ENCODE measurements at regions not wholly inside any gene's neighbourhood (a gene's known extent, or its start where the extent isn't known, plus 50 kb on each side); places are given as distances from the start of the nearest gene placed in this dataset.
"Not testable (repeated sequence)": the region's sequence is repeated elsewhere in the genome, so short reads cannot be mapped to it uniquely, and the experiment has no call there.

DNA sequence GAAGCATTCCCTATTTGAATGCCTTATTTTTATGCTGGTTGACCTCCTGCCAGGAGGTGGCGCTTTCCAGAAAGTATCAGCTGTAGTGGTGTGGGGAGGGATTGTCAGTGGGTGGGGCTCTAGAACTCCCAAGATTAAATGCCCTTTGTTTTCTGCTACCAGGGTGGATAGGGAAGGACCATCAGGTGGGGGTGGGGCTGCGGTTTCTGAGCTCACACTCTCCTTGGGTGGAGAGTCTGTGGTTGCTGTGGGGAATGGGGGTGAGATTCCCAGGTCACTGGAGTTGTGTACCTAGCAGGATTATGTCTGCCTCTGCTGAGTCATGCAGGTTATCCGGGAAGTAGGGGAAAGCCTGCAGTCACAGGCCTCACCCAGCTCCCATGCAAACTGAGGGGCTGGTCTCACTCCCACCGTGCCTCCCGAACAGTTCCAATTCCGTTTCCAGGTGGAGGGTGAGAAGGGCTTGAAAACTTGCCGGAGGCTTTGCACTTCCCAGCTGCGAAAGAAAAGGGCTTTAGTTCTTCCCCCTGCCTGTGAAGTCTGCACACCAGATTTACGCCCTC lies 68.3 kb downstream of the ALG10B start:
- in situ Hi-C loops (cut with HindIII; ENCODE audit: low pct_ligation_motif_present, low pct_unique_long_range_greater_than_20kb, low sequenced_read_pairs) = no loop called here

DNA sequence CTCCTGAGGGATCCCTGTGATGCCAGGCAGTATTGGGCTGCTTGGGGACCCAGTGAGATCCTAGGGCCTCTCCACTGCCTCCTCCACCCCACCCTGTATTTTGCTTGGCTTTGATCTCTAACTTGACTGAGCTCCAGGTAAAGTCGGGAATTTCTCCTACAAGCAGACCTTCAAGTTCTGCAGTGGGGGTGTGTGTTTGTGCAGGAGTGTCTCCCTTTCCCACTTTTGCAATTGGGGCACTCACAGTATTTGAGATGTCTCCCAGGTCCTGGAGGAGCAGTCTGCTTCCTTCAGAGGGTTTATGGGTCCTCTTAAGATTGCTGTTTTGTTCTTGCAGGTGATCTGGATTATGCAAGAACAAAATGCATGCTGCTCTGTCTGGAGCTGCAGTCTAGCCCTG lies 68.9 kb downstream of the ALG10B start:
- in situ Hi-C loops (cut with HindIII; ENCODE audit: low pct_ligation_motif_present, low pct_unique_long_range_greater_than_20kb, low sequenced_read_pairs) = no loop called here
- DNase-seq = no peak

More for the DNA sequence above, 68.3 kb downstream of the ALG10B start:
- DNase-seq = peak; percentile 17

DNA sequence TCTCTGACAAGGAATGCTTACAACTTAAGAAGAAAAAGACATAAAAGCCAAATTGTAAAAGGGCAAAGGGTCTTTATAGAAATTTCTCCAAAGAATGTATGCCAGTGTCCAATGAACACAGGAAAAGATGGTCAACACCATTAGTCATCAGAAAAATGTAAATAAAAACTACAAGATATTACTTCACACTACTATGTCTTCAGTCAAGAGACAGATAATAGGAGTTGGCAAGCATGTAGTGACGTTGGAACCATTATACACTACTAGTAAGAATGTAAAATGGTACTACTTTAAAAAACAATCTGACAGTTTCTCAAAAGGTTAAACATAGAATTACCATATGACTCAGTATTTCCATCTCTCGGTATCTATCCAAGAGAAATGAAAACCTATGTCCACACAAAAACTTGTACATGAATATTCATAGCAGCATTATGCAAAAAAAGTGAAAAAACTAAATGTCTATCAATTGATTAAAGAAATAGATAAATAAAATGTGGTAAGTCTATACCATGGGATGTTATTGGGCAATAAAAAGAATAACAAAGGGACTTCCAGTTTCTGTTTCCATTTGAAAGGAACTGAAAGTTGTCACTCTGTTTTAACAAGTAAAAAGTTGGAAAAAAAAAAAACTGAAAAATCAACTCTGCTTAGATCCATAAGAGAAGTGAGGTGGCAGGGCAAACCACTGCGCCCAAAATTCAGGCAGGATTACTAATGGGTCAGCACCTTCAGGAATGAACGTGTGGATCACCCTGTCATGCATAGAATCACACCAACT lies 69.8 kb downstream of the ALG10B start:
- no peak for DNase-seq
- in situ Hi-C loops (cut with HindIII; ENCODE audit: low pct_ligation_motif_present, low pct_unique_long_range_greater_than_20kb, low sequenced_read_pairs) = no loop called here

DNA sequence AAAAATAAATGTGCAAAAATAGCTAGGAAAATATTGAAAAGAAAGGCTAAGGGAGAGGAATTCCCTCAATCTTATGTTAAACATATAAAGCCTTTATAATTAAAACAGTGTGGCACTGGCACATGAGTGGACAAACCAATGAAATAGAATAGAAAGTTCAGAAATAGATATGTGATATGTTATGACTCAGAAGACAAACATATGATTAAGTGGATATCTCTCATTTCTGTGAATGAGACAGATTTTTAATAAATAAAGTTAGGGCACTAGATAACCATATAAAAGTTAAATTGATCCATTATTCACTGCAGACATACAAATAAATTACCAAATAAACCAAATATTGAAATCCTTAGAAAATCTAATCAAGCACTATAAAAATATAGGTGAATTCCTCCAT lies 73.0 kb downstream of the ALG10B start:
- no peak for DNase-seq
- in situ Hi-C loops (cut with HindIII; ENCODE audit: low pct_ligation_motif_present, low pct_unique_long_range_greater_than_20kb, low sequenced_read_pairs) = no loop called here

DNA sequence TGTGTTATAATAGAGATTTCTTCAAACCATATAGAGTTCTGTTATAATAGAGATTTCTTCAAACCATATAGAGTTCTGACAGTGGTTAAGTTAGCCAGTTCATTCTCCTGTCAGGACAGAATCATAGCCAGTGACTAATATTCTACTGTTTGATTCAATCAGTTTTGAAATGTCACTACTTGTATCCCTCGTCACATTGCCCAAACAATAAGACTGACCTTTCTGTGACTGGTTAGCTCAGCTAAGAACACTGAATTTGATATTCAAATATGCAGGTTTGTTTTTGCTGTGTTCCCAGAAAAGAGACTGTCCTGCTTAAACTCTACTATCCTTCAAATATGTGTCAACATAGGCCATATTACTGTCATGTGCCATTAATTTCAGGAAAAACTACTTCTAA lies 74.4 kb downstream of the ALG10B start:
- no peak for DNase-seq
- in situ Hi-C loops (cut with HindIII; ENCODE audit: low pct_ligation_motif_present, low pct_unique_long_range_greater_than_20kb, low sequenced_read_pairs) = no loop called here

DNA sequence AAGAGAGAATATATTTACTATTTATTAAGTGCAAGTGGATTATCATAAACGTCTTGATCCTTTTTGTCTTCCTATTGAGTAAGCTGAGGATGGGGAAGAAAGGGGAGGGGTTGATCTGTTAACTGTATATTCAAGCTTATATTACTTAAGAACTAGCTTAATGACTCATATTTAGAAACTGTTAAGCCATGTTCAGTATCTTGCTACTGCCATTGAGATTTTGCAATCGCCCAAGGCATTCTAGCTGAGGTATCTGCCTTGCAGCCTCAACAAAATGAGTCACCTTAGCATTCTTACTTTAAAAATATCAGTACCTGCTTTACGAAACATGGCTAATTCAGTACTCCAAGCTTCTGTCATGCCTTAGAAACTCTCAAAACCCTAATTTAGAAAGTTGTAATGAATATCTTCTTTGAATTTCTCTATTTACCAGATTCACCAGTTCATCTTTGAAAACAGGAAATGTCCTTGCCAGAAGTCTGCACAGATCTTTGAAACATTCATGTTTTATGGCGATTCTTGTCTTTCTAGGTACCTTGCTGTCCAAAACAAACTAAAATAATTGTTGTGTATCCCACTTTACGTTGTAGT lies 76.1 kb downstream of the ALG10B start:
- in situ Hi-C loops (cut with HindIII; ENCODE audit: low pct_ligation_motif_present, low pct_unique_long_range_greater_than_20kb, low sequenced_read_pairs) = no loop called here
- no peak for DNase-seq

DNA sequence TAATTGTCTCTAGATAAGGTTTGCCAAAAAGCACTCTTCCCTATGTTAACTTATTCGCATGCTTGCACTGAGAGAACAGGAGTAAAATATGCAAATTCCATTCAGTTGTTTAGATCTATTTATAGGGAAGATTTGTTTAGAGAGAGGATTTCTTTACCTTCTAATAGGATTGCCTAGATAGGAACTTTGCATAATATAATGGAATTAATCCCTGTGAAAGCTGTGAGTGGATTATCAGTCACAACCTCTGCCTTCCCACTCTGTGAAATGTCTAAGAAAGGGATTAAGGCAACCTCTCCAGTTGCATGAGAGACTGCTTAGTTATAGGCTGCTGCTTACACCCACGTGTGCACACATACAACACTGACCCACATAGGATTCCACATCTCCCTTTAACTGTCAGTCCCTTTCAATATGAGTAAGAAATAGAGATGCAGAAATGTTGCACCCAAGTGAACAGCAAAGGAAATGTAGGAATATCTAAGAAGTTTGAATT lies 83.2 kb downstream of the ALG10B start:
- DNase-seq = no peak
- in situ Hi-C loops (cut with HindIII; ENCODE audit: low pct_ligation_motif_present, low pct_unique_long_range_greater_than_20kb, low sequenced_read_pairs) = no loop called here

DNA sequence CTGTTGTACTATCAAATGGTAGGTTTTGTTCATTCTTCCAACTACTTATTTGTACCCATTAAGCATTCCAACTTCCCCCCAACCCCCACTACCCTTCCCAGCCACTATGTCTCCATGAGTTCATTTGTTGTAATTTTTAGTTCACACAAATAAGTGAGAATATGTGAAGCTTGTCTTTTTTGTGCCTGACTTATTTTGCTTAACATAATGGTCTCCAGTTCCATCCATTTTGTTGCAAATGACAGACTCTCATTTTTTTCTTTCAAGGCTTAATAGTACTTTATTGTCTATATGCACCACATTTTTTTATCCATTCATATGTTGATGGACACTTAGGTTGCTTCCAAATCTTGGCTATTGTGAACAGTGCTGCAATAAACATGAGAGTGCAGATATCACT lies 86.2 kb downstream of the ALG10B start:
- no peak for DNase-seq

DNA sequence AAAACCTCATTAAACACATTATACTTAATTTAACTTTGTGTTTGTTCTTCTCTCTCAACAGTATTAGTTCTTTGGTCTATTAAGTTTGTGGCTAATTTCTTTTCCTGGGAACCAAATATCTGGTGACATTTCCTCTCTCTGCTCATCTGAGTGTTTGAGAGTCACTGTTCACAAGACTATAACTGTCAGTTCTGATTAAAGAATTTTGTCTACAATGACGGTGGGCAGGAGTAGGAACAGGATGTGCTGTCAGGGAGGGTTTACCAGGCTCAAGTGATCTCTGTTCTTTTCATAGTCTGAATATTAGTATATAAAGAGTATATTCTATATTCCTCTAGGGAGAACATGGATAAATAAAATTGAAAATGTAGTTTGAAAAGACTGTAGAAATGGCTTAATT lies 92.9 kb downstream of the ALG10B start:
- no peak for DNase-seq
- in situ Hi-C loops (cut with HindIII; ENCODE audit: low pct_ligation_motif_present, low pct_unique_long_range_greater_than_20kb, low sequenced_read_pairs) = no loop called here

More for the DNA sequence above, 86.2 kb downstream of the ALG10B start:
- in situ Hi-C loops (cut with HindIII; ENCODE audit: low pct_ligation_motif_present, low pct_unique_long_range_greater_than_20kb, low sequenced_read_pairs) = no loop called here

DNA sequence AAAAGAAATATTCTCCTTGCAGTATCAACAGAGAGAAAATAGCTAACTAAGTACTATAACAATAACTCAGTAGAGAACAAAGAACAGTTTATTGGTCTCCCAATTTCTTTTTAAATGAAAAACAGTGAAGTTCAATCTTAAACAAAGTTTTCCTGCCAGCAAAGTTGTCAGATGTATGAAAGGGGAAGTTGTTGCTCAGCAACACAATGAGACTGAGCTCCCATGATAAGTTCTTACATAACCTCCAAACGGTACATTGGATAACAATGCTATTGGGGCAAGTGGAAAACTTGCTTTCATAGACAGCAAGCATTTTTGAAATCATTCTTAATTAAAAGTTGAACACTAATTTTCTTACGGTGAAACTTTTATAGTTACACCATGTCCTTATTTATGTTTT lies 94.9 kb downstream of the ALG10B start:
- in situ Hi-C loops (cut with HindIII; ENCODE audit: low pct_ligation_motif_present, low pct_unique_long_range_greater_than_20kb, low sequenced_read_pairs) = no loop called here

DNA sequence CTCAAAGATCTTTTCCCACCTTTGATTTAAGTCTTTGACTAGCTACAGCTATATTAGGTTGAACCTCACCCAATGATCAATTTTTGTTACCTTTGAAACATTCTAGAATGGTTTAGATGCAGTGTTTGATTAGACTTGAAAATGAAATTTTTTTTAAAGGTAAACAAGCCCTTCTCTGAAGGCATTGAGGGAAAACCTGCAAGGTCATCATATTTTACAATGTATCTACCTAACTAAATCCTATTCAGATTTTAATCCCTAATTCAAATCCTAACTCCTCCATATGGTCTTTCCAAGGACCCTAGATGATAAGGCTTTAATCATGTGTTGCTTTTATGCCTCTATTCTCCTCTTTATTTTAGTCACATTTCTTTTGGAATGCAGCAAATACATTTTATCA lies 95.4 kb downstream of the ALG10B start:
- no peak for DNase-seq
- in situ Hi-C loops (cut with HindIII; ENCODE audit: low pct_ligation_motif_present, low pct_unique_long_range_greater_than_20kb, low sequenced_read_pairs) = no loop called here

More for the DNA sequence above, 94.9 kb downstream of the ALG10B start:
- DNase-seq = no peak

DNA sequence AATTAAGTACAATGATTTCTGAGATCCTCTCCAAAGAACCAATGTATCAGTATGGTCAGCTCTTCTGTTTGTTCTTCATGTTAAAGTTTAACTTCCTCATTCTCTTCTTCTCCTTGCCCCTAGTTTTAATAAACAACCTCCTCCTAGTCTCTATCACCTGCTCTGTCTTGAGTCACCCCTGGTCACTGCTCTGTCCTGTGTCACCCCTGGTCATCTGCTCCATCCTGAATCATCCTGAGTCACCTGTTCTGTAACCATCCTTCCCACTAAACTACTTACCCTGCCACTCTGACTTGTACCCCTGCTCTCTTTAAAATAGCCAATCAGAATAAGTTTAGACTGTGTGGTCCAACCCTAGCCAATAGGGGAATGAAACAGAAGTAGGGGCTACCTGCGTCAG lies 100.5 kb downstream of the ALG10B start:
- DNase-seq = no peak
- in situ Hi-C loops (cut with HindIII; ENCODE audit: low pct_ligation_motif_present, low pct_unique_long_range_greater_than_20kb, low sequenced_read_pairs) = no loop called here

DNA sequence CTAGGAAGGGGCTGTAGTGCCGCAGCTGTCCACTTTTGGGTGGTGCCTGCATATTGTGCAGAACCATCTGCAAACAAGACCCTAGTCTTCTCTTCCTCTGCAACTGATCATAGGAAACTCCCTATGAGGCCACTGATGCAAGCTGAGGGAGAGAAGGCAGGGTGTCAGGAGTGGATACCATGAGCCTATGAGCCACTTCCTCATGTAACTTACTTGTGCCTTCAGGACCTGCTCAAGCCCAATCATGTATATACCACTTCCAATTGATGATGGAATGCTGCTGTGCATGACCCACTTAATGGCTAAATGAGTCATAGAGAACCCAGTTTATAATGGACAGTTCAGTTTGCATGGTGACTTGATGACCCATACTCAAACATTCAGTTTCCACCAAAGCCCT lies 107.9 kb downstream of the ALG10B start:
- in situ Hi-C loops (cut with HindIII; ENCODE audit: low pct_ligation_motif_present, low pct_unique_long_range_greater_than_20kb, low sequenced_read_pairs) = no loop called here
- DNase-seq = no peak

DNA sequence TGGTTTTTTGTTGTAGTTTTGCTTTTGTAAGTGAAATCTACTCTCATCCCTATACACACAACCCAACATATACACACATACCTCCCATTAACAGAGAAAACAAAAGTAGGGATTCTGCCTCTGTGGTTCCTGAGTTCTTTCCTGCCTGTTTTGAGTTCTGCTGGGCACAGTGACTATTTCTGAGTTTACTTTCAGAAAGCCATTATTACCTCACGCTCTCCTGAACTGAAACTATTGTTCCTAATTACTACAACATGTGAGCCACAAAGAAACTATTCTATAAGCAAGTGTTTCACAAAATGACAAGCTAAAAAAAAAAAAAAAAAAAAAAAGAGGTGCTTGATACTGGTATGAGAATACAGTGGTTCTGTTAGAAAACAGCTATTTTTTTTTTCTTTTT lies 110.9 kb downstream of the ALG10B start:
- in situ Hi-C loops (cut with HindIII; ENCODE audit: low pct_ligation_motif_present, low pct_unique_long_range_greater_than_20kb, low sequenced_read_pairs) = no loop called here
- DNase-seq = no peak

DNA sequence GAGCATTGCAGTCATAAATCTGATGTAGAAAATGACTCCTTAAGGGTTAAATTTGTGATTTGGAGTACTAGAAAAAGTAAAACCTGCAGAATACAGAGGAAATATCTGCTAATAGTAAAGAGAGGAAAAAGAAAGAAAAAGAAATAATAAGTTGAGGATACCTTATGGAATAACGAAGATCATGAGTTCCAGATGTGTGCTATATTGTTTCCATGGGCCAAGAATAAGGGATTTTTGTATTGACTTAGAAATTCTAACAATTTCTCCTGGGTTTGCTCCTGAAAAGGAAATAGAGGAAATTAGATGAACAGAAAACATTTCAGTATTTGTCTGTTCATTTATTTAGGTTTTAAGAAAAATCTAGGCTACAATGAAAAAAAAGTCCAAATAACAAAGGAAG lies 115.3 kb downstream of the ALG10B start:
- no peak for DNase-seq
- in situ Hi-C loops (cut with HindIII; ENCODE audit: low pct_ligation_motif_present, low pct_unique_long_range_greater_than_20kb, low sequenced_read_pairs) = no loop called here

DNA sequence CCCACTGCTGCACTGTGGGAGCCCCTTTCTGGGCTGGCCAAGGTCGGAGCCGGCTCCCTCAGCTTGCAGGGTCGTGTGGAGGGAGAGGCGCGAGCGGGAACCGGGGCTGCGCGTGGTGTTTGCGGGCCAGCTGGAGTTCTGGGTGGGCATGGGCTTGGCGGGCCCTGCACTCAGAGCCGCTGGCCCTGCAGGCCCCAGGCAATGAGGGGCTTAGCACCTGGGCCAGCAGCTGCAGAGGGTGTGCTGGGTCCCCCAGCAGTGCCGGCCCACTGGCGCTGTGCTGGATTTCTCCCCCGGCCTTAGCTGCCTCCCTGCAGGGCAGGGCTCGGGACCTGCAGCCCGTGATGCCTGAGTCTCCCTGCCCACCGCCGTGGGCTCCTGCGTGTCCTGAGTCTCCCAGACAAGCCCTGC lies 125.3 kb downstream of the ALG10B start:
- in situ Hi-C loops (cut with HindIII; ENCODE audit: low pct_ligation_motif_present, low pct_unique_long_range_greater_than_20kb, low sequenced_read_pairs); DNase-seq: not testable (repeated sequence)

DNA sequence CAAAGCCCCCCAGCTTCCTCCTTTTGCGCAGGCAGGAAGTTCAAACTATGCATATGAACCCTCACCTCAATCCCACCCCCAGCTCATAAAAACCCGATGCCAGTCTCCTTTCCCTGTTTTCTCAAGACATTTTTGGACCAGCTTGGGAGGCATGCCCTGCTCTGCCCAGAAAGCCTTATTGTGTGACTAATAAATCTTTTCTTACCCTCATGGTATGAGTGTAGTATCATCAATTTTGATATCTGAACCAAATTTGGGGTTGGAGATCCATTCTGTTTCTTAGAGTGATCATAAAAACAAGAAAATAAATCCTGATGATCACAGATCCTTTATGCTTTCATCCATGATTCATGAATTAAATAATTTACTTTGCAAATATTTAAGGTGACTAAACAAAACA lies 128.5 kb downstream of the ALG10B start:
- no peak for DNase-seq
- in situ Hi-C loops (cut with HindIII; ENCODE audit: low pct_ligation_motif_present, low pct_unique_long_range_greater_than_20kb, low sequenced_read_pairs) = no loop called here

DNA sequence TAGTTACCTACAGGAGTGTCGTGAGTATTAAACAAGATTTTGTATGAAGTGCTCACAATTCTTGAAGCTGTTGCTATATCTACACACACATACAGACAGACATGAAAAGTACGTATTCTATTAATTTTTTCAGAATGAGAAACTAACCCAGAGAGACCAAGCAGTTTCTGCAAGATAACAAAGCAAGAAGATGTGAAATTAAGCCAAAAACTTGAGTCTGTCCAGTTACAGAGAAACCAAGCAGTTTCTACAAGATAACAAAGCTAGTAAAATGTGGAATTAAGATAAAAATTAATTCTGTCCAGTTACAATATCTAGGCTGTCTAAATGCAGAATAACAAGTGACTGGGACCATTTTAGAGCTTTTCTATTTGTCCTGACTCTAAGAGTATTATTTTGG lies 132.4 kb downstream of the ALG10B start:
- DNase-seq = no peak
- in situ Hi-C loops (cut with HindIII; ENCODE audit: low pct_ligation_motif_present, low pct_unique_long_range_greater_than_20kb, low sequenced_read_pairs) = no loop called here

DNA sequence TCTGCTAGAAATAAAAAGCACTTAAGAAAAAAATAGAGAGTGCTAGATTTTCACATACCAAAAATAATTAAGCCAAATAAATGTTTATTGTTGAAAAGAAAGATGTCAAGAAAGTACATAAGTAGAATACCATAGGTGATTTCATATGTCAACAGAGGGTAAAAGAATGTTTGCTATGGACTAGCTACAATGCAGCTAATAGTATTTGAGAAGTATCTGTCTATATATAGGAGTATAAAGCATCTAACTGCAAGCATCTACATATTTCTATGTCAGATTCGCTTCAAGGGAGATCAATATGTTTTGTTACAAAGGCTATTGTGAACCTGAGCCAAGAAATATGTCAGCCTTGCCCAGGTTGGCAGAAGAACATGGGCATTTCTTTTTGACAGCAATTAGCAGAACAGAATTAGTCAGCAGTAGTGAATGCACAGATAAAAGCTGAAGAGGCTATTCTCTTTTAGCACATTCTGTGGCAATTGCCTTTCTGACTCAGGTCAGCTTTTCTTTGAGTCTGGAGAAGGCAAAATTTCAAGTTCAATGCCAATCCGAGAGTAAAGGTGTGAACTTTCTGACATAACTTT lies 140.1 kb downstream of the ALG10B start:
- DNase-seq = no peak

DNA sequence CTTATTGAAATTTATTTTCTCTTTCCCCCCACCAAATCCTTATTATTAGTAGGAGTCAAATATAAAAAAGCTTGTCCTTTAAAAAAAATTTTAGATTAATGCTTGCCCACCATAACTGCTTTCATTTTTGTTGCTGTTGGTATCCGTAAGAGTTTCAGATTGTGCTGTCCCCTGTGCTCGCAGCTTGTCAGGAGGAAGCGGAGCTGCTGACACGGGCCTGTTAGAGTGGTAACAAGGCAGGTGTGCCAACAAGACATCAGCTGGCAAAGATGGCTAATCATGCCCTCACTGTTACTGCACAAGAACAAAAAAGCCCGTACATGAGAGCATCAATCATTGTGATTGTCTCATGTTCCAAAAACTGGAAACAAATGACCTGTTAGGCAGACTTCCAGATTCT lies 148.4 kb downstream of the ALG10B start:
- DNase-seq = no peak
- in situ Hi-C loops (cut with HindIII; ENCODE audit: low pct_ligation_motif_present, low pct_unique_long_range_greater_than_20kb, low sequenced_read_pairs) = no loop called here

More for the DNA sequence above, 140.1 kb downstream of the ALG10B start:
- in situ Hi-C loops (cut with HindIII; ENCODE audit: low pct_ligation_motif_present, low pct_unique_long_range_greater_than_20kb, low sequenced_read_pairs) = no loop called here

All from ACHN (cell line).